ENCODE measurements at regions not wholly inside any gene's neighbourhood (a gene's known extent, or its start where the extent isn't known, plus 50 kb on each side); places are given as distances from the start of the nearest gene placed in this dataset.

- no peaks in the 10 kb centered on the region for H3K4me1 ChIP-seq
- no peak overlapping the region for H3K4me3 ChIP-seq
- no peaks in the 10 kb centered on the region for H3K27me3 ChIP-seq
- H3K36me3 ChIP-seq (replicated peaks in 1 of 2; ENCODE audit: insufficient read depth in 1 of 2, low read depth in 2 of 2) = no peaks in the 10 kb centered on the region
- 72 to 76% methylated on average over 13 to 26 of the region's 28 CpGs for WGBS, 2 donors
- peak in 1 of 4 donors; percentile 8 for DNase-seq
- TF ChIP-seq CTCF (IDR thresholded peaks at IDR 0.05) = no peak
- TF ChIP-seq POLR2A (IDR thresholded peaks at IDR 0.05) = no peak
- H3K27ac ChIP-seq = no peak overlapping the region
- H3K9me3 ChIP-seq = no peaks in the 10 kb centered on the region
- intact Hi-C loops (cut with DNase I) = no loop called here
- ATAC-seq = peak; percentile 12
These were observed 334.1 kb upstream of the MYT1L start for GRCh38 chr2:2664989-2665833.

GRCh38 chr2:2663401-2664036 is 332.4 kb upstream of the MYT1L start:
- no peak for DNase-seq
- Histone ChIP-seq H3K27ac (no peak overlapping the region), H3K36me3 (replicated peaks in 1 of 2; ENCODE audit: insufficient read depth in 1 of 2, low read depth in 2 of 2) (no peaks in the 10 kb centered on the region), H3K27me3 (no peaks in the 10 kb centered on the region), H3K4me1 (no peaks in the 10 kb centered on the region), H3K9me3 (peaks cover 0 to 6% (median 0%) of the 10 kb centered on the region in 3 donors), H3K4me3 (no peak overlapping the region)
- TF ChIP-seq POLR2A (IDR thresholded peaks at IDR 0.05) = no peak
- no peak for TF ChIP-seq CTCF (IDR thresholded peaks at IDR 0.05)
- 63 to 67% methylated on average over 18 to 22 of the region's 23 CpGs for WGBS, 2 donors
- ATAC-seq = no peak
- intact Hi-C loops (cut with DNase I) = no loop called here

GRCh38 chr2:2662847-2663356 is 331.8 kb upstream of the MYT1L start:
- ATAC-seq (no peak), DNase-seq (peak in 1 of 4 donors; percentile 23)
- 27 to 28% methylated on average over 9 of the region's 9 CpGs for WGBS, 2 donors
- no peak for TF ChIP-seq CTCF (IDR thresholded peaks at IDR 0.05)
- TF ChIP-seq POLR2A (IDR thresholded peaks at IDR 0.05) = no peak
- Histone ChIP-seq H3K36me3 (replicated peaks in 1 of 2; ENCODE audit: insufficient read depth in 1 of 2, low read depth in 2 of 2) (no peaks in the 10 kb centered on the region), H3K27ac (no peak overlapping the region), H3K4me3 (no peak overlapping the region), H3K27me3 (no peaks in the 10 kb centered on the region), H3K4me1 (no peaks in the 10 kb centered on the region), H3K9me3 (peaks cover 0 to 6% (median 0%) of the 10 kb centered on the region in 3 donors)
- intact Hi-C loops (cut with DNase I) = no loop called here

- intact Hi-C loops (cut with DNase I) = no loop called here
These were observed 331.2 kb upstream of the MYT1L start for GRCh38 chr2:2662037-2662846.

More at GRCh38 chr2:2662037-2662846, 331.2 kb upstream of the MYT1L start:
- H3K4me3 ChIP-seq = no peak overlapping the region
- ATAC-seq = no peak
- DNase-seq = peak in 1 of 4 donors; percentile 36
- TF ChIP-seq CTCF (IDR thresholded peaks at IDR 0.05) (no peak), POLR2A (IDR thresholded peaks at IDR 0.05) (no peak)
- WGBS, 2 donors = 44 to 68% methylated on average over 5 to 18 of the region's 18 CpGs
- H3K27ac ChIP-seq = no peak overlapping the region
- H3K9me3 ChIP-seq = peaks cover 0 to 6% (median 0%) of the 10 kb centered on the region in 3 donors
- no peaks in the 10 kb centered on the region for H3K4me1 ChIP-seq
- no peaks in the 10 kb centered on the region for H3K27me3 ChIP-seq
- H3K36me3 ChIP-seq (replicated peaks in 1 of 2; ENCODE audit: insufficient read depth in 1 of 2, low read depth in 2 of 2) = no peaks in the 10 kb centered on the region

All from body of pancreas (tissue), 4 donors.